ENCODE measurements at regions not wholly inside any gene's neighbourhood (a gene's known extent, or its start where the extent isn't known, plus 50 kb on each side); places are given as distances from the start of the nearest gene placed in this dataset.

- no peak overlapping the region for H3K4me3 Mint-ChIP-seq
- H3K27me3 Mint-ChIP-seq = no peaks in the 10 kb centered on the region
- Histone ChIP-seq H3K9me3 (ENCODE audit: control insufficient read depth in 2 of 2, low read length in 2 of 2) (peaks cover 3 to 12% of the 10 kb centered on the region in 2 experiments), H3K27ac (ENCODE audit: insufficient read depth, low read length, poor library complexity, severe bottlenecking) (no peak overlapping the region), H3K4me1 (ENCODE audit: control insufficient read depth, insufficient read depth, low read length, poor library complexity, severe bottlenecking) (no peaks in the 10 kb centered on the region), H3K4me3 (ENCODE audit: low read depth, low read length) (no peak overlapping the region), H3K36me3 (ENCODE audit: control insufficient read depth, insufficient read depth, low read length) (no peaks in the 10 kb centered on the region), H3K27me3 (ENCODE audit: control insufficient read depth, insufficient read depth, low read length) (no peaks in the 10 kb centered on the region)
- DNase-seq = no peak
- H3K36me3 Mint-ChIP-seq = no peaks in the 10 kb centered on the region
- H3K27ac Mint-ChIP-seq = no peak overlapping the region
- no peaks in the 10 kb centered on the region for H3K4me1 Mint-ChIP-seq
- no peak for ATAC-seq (ENCODE audit: low read depth in 2 of 2)
- peaks cover 0 to 35% (median 10%) of the 10 kb centered on the region in 7 donors for H3K9me3 Mint-ChIP-seq
These were observed 150.6 kb downstream of the SI start for GRCh38 chr3:164927728-164928127.

DNA sequence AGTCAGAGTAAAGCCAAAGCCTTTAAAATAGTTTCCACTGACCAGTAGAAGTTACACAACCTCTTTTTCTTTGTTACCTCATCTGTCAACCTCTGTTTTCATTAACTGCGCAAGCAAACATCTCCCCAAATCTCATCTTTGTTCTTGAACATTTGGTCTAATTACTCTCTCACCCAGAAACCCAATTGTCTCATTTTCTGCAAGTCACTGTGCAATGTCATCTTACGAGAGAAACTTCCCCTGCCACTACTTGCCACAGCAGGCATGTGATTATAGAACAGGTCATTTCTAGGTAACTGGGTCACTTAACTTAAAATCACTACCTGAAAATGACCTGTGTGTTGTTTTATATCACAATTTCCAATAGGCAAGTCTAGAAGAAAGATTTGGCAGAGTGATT, 159.4 kb downstream of the SI start:
- H3K27me3 ChIP-seq (ENCODE audit: control insufficient read depth, insufficient read depth, low read length) = no peaks in the 10 kb centered on the region
- Mint-ChIP-seq H3K27ac (no peak overlapping the region), H3K9me3 (peaks cover 0 to 16% (median 5%) of the 10 kb centered on the region in 7 donors), H3K4me1 (no peaks in the 10 kb centered on the region), H3K36me3 (no peaks in the 10 kb centered on the region), H3K27me3 (no peaks in the 10 kb centered on the region), H3K4me3 (no peak overlapping the region)
- peaks cover 0 to 6% of the 10 kb centered on the region in 2 experiments for H3K9me3 ChIP-seq (ENCODE audit: control insufficient read depth in 2 of 2, low read length in 2 of 2)
- no peak overlapping the region for H3K4me3 ChIP-seq (ENCODE audit: low read depth, low read length)
- ATAC-seq (ENCODE audit: low read depth in 2 of 2) (no peak), DNase-seq (no peak)
- H3K27ac ChIP-seq (ENCODE audit: insufficient read depth, low read length, poor library complexity, severe bottlenecking) = no peak overlapping the region
- no peaks in the 10 kb centered on the region for H3K4me1 ChIP-seq (ENCODE audit: control insufficient read depth, insufficient read depth, low read length, poor library complexity, severe bottlenecking)
- no peaks in the 10 kb centered on the region for H3K36me3 ChIP-seq (ENCODE audit: control insufficient read depth, insufficient read depth, low read length)

GRCh38 chr3:164912916-164913315, 165.4 kb downstream of the SI start:
- Mint-ChIP-seq H3K4me1 (no peaks in the 10 kb centered on the region), H3K36me3 (no peaks in the 10 kb centered on the region), H3K27ac (no peak overlapping the region), H3K9me3 (peaks cover 5 to 22% (median 10%) of the 10 kb centered on the region in 7 donors), H3K4me3 (no peak overlapping the region), H3K27me3 (no peaks in the 10 kb centered on the region)
- ATAC-seq (ENCODE audit: low read depth in 2 of 2) (no peak), DNase-seq (no peak)
- H3K27ac ChIP-seq (ENCODE audit: insufficient read depth, low read length, poor library complexity, severe bottlenecking) = no peak overlapping the region
- no peaks in the 10 kb centered on the region for H3K36me3 ChIP-seq (ENCODE audit: control insufficient read depth, insufficient read depth, low read length)
- H3K9me3 ChIP-seq (ENCODE audit: control insufficient read depth in 2 of 2, low read length in 2 of 2) = peaks cover 0 to 2% of the 10 kb centered on the region in 2 experiments
- H3K4me3 ChIP-seq (ENCODE audit: low read depth, low read length) = no peak overlapping the region
- H3K4me1 ChIP-seq (ENCODE audit: control insufficient read depth, insufficient read depth, low read length, poor library complexity, severe bottlenecking) = no peaks in the 10 kb centered on the region
- H3K27me3 ChIP-seq (ENCODE audit: control insufficient read depth, insufficient read depth, low read length) = no peaks in the 10 kb centered on the region

GRCh38 chr3:164903820-164904451, 174.4 kb downstream of the SI start:
- Histone ChIP-seq H3K27me3 (ENCODE audit: control insufficient read depth, insufficient read depth, low read length) (no peaks in the 10 kb centered on the region), H3K36me3 (ENCODE audit: control insufficient read depth, insufficient read depth, low read length) (no peaks in the 10 kb centered on the region), H3K27ac (ENCODE audit: insufficient read depth, low read length, poor library complexity, severe bottlenecking) (no peak overlapping the region), H3K4me1 (ENCODE audit: control insufficient read depth, insufficient read depth, low read length, poor library complexity, severe bottlenecking) (no peaks in the 10 kb centered on the region), H3K9me3 (ENCODE audit: control insufficient read depth in 2 of 2, low read length in 2 of 2) (peaks cover 0 to 4% of the 10 kb centered on the region in 2 experiments), H3K4me3 (ENCODE audit: low read depth, low read length) (no peak overlapping the region)
- ATAC-seq (ENCODE audit: low read depth in 2 of 2) = no peak
- no peaks in the 10 kb centered on the region for H3K27me3 Mint-ChIP-seq
- no peak overlapping the region for H3K27ac Mint-ChIP-seq
- no peak overlapping the region for H3K4me3 Mint-ChIP-seq
- H3K4me1 Mint-ChIP-seq = no peaks in the 10 kb centered on the region
- peaks cover 0 to 31% (median 7%) of the 10 kb centered on the region in 7 donors for H3K9me3 Mint-ChIP-seq
- H3K36me3 Mint-ChIP-seq = no peaks in the 10 kb centered on the region
- no peak for DNase-seq

- H3K27me3 Mint-ChIP-seq = no peaks in the 10 kb centered on the region
- peaks cover 0 to 17% (median 5%) of the 10 kb centered on the region in 7 donors for H3K9me3 Mint-ChIP-seq
- DNase-seq (no peak), ATAC-seq (ENCODE audit: low read depth in 2 of 2) (no peak)
- H3K27ac Mint-ChIP-seq = no peak overlapping the region
- H3K4me3 Mint-ChIP-seq = no peak overlapping the region
- peaks cover 0 to 5% of the 10 kb centered on the region in 2 experiments for H3K9me3 ChIP-seq (ENCODE audit: control insufficient read depth in 2 of 2, low read length in 2 of 2)
- H3K27me3 ChIP-seq (ENCODE audit: control insufficient read depth, insufficient read depth, low read length) = no peaks in the 10 kb centered on the region
- no peak overlapping the region for H3K4me3 ChIP-seq (ENCODE audit: low read depth, low read length)
- H3K36me3 Mint-ChIP-seq = no peaks in the 10 kb centered on the region
- no peaks in the 10 kb centered on the region for H3K4me1 Mint-ChIP-seq
- H3K4me1 ChIP-seq (ENCODE audit: control insufficient read depth, insufficient read depth, low read length, poor library complexity, severe bottlenecking) = no peaks in the 10 kb centered on the region
- H3K36me3 ChIP-seq (ENCODE audit: control insufficient read depth, insufficient read depth, low read length) = no peaks in the 10 kb centered on the region
- H3K27ac ChIP-seq (ENCODE audit: insufficient read depth, low read length, poor library complexity, severe bottlenecking) = no peak overlapping the region
These were observed 181.0 kb downstream of the SI start for GRCh38 chr3:164897342-164897741.

- H3K4me3 Mint-ChIP-seq = no peak overlapping the region
- Histone ChIP-seq H3K27ac (ENCODE audit: insufficient read depth, low read length, poor library complexity, severe bottlenecking) (no peak overlapping the region), H3K4me1 (ENCODE audit: control insufficient read depth, insufficient read depth, low read length, poor library complexity, severe bottlenecking) (no peaks in the 10 kb centered on the region), H3K4me3 (ENCODE audit: low read depth, low read length) (no peak overlapping the region), H3K27me3 (ENCODE audit: control insufficient read depth, insufficient read depth, low read length) (no peaks in the 10 kb centered on the region), H3K36me3 (ENCODE audit: control insufficient read depth, insufficient read depth, low read length) (no peaks in the 10 kb centered on the region), H3K9me3 (ENCODE audit: control insufficient read depth in 2 of 2, low read length in 2 of 2) (peaks cover 13 to 23% of the 10 kb centered on the region in 2 experiments)
- H3K9me3 Mint-ChIP-seq = peaks cover 0 to 23% (median 11%) of the 10 kb centered on the region in 7 donors
- H3K4me1 Mint-ChIP-seq = peaks cover 0 to 4% (median 0%) of the 10 kb centered on the region in 4 donors
- no peak overlapping the region for H3K27ac Mint-ChIP-seq
- ATAC-seq (ENCODE audit: low read depth in 2 of 2) (no peak), DNase-seq (no peak)
- no peaks in the 10 kb centered on the region for H3K27me3 Mint-ChIP-seq
- no peaks in the 10 kb centered on the region for H3K36me3 Mint-ChIP-seq
These were observed 188.2 kb downstream of the SI start for GRCh38 chr3:164890061-164890460.

DNA sequence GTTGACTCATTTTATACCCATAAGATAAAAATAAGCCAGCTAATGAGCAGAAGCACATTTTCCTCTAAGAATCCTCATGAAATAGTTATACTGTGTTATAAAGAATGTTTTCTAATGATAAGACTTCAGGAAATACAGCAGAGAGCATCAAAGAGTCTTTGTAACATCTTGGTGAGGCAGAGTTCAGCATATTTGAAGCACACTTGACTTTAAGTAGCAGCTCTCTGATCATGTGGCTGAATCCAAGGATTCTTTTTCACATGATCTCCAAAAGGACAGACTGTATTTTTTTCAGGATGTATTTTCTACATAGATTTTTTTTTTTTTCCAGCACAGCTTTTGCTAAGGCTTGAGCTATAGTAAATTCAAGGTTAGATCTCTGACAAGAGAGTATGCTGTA, 195.1 kb downstream of the SI start:
- Histone ChIP-seq H3K4me1 (ENCODE audit: control insufficient read depth, insufficient read depth, low read length, poor library complexity, severe bottlenecking) (no peaks in the 10 kb centered on the region), H3K27ac (ENCODE audit: insufficient read depth, low read length, poor library complexity, severe bottlenecking) (no peak overlapping the region), H3K9me3 (ENCODE audit: control insufficient read depth in 2 of 2, low read length in 2 of 2) (peaks cover 0 to 5% of the 10 kb centered on the region in 2 experiments), H3K27me3 (ENCODE audit: control insufficient read depth, insufficient read depth, low read length) (no peaks in the 10 kb centered on the region), H3K4me3 (ENCODE audit: low read depth, low read length) (no peak overlapping the region), H3K36me3 (ENCODE audit: control insufficient read depth, insufficient read depth, low read length) (no peaks in the 10 kb centered on the region)
- Mint-ChIP-seq H3K27ac (no peak overlapping the region), H3K27me3 (no peaks in the 10 kb centered on the region), H3K9me3 (peaks cover 0 to 14% (median 3%) of the 10 kb centered on the region in 7 donors), H3K4me3 (no peak overlapping the region), H3K36me3 (no peaks in the 10 kb centered on the region), H3K4me1 (no peaks in the 10 kb centered on the region)
- DNase-seq = no peak
- no peak for ATAC-seq (ENCODE audit: low read depth in 2 of 2)

DNA sequence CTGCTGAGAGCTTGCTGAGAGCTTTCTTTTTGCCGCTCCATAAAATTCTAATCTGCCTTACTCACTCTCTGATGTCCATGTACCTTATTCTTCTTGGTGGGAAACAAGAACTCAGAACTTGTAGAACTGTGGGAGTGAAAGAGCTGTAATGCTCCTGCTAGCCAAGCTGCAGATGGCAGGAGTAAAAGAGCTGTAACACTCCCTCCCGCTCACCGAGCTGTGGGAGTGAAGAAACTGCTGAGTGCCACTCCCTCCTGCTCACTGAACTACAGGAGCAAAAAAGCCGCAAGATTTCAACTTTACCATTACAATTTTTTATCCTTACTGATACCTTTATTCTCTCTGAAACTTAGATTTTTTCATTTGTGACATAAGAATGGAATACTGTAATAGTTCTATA, 199.1 kb downstream of the SI start:
- Mint-ChIP-seq H3K4me3 (no peak overlapping the region), H3K9me3 (peaks cover 1 to 13% (median 2%) of the 10 kb centered on the region in 7 donors), H3K36me3 (no peaks in the 10 kb centered on the region)

More for the DNA sequence above, 199.1 kb downstream of the SI start:
- no peak for DNase-seq
- Histone ChIP-seq H3K27ac (ENCODE audit: insufficient read depth, low read length, poor library complexity, severe bottlenecking) (no peak overlapping the region), H3K4me1 (ENCODE audit: control insufficient read depth, insufficient read depth, low read length, poor library complexity, severe bottlenecking) (no peaks in the 10 kb centered on the region), H3K4me3 (ENCODE audit: low read depth, low read length) (no peak overlapping the region), H3K27me3 (ENCODE audit: control insufficient read depth, insufficient read depth, low read length) (no peaks in the 10 kb centered on the region), H3K36me3 (ENCODE audit: control insufficient read depth, insufficient read depth, low read length) (no peaks in the 10 kb centered on the region), H3K9me3 (ENCODE audit: control insufficient read depth in 2 of 2, low read length in 2 of 2) (no peaks in the 10 kb centered on the region)
- H3K27ac Mint-ChIP-seq = no peak overlapping the region
- ATAC-seq (ENCODE audit: low read depth in 2 of 2) = no peak
- H3K27me3 Mint-ChIP-seq = no peaks in the 10 kb centered on the region
- H3K4me1 Mint-ChIP-seq = no peaks in the 10 kb centered on the region

Measured in CD4-positive, CD25-positive, alpha-beta regulatory T cell (primary cell).